PC-3 (cell line): ENCODE measurements at regions not wholly inside any gene's neighbourhood (a gene's known extent, or its start where the extent isn't known, plus 50 kb on each side); places are given as distances from the start of the nearest gene placed in this dataset.

Experiments used
- ATAC-seq: fragments of 200-7000 bp; cut with Tn5 transposase; 2 replicates; pipeline ENCODE4 v1.9.1; 2020; ENCODE audit warnings: mild to moderate bottlenecking, moderate library complexity
- BruUV-seq: library from RNA; stranded (reverse); fragments of 400-500 nt; replicated peaks from 2 replicates; lab custom pipeline; 2021; lab: Mats Ljungman, UMichigan
- CTCF ChIA-PET: fragments of 300-600 bp; sonication (Branson Sonifier 250); formaldehyde crosslinking; loops from one replicate; lab custom pipeline; 2022; ENCODE audit warnings: antibody characterized with exemption; lab: Charles Lee
- POLR2A ChIA-PET: fragments of 300-600 bp; sonication (Branson Sonifier 250); formaldehyde crosslinking; loops from one replicate; lab custom pipeline; 2022; ENCODE audit warnings: antibody characterized with exemption; ENCODE audit not compliant: unreplicated experiment; lab: Charles Lee
- DNase-seq: peaks from one replicate; pipeline ENCODE4 v3.0.0-alpha.2; 2015
- H2AFZ ChIP-seq: fragments of 300-600 bp; sonication (generic); 2 replicates; pipeline ENCODE4 v1.6.0; 2016; ENCODE audit warnings: antibody characterized with exemption, low read length
- H3F3A ChIP-seq: fragments of 300-600 bp; sonication (generic); one replicate; pipeline ENCODE4 v1.6.0; 2017; ENCODE audit warnings: antibody characterized with exemption, low read length, control low read depth, mild to moderate bottlenecking; ENCODE audit not compliant: unreplicated experiment
- H3K27ac ChIP-seq: fragments of 300-600 bp; sonication (generic); 2 replicates; pipeline ENCODE4 v1.5.1; 2016; ENCODE audit warnings: mild to moderate bottlenecking, low read length
- H3K27me3 ChIP-seq: fragments of 300-600 bp; sonication (generic); 2 replicates; pipeline ENCODE4 v1.6.1; 2016; ENCODE audit warnings: low read length, mixed read lengths
- H3K36me3 ChIP-seq: fragments of 300-600 bp; sonication (generic); 2 replicates; pipeline ENCODE4 v1.6.1; 2016; ENCODE audit warnings: low read depth, mixed run types, low read length, mixed read lengths
- H3K4me1 ChIP-seq: fragments of 300-600 bp; sonication (generic); 2 replicates; pipeline ENCODE4 v1.5.1; 2016; ENCODE audit warnings: low read length; ENCODE audit not compliant: insufficient read depth
- H3K4me2 ChIP-seq: fragments of 300-600 bp; sonication (generic); 2 replicates; pipeline ENCODE4 v1.6.0; 2016; ENCODE audit warnings: low read length
- H3K4me3 ChIP-seq: fragments of 300-600 bp; sonication (generic); 2 replicates; pipeline ENCODE4 v1.5.1; 2016; ENCODE audit warnings: mild to moderate bottlenecking, low read length, mixed read lengths
- H3K79me2 ChIP-seq: fragments of 300-600 bp; sonication (generic); 2 replicates; pipeline ENCODE4 v1.6.1; 2017; ENCODE audit warnings: low read length, mixed read lengths
- H3K9ac ChIP-seq: fragments of 300-600 bp; sonication (generic); 2 replicates; pipeline ENCODE4 v1.6.0; 2016; ENCODE audit warnings: mild to moderate bottlenecking, low read length
- H3K9me2 ChIP-seq: fragments of 300-600 bp; sonication (generic); replicated peaks from 2 replicates; pipeline ENCODE4 v1.6.1; 2016; ENCODE audit warnings: mixed run types, low read length, mixed read lengths
- H3K9me3 ChIP-seq: fragments of 300-600 bp; sonication (generic); 2 replicates; pipeline ENCODE4 v1.6.1; 2016; ENCODE audit warnings: low read length, mixed read lengths
- H4K20me1 ChIP-seq: fragments of 300-600 bp; sonication (generic); 2 replicates; pipeline ENCODE4 v1.6.1; 2016; ENCODE audit warnings: low read length, mixed read lengths
- EZH2 ChIP-seq: fragments of 300-600 bp; sonication (generic); IDR thresholded peaks from one replicate; pipeline ENCODE4 v1.6.1; 2017; ENCODE audit warnings: antibody characterized with exemption, mild to moderate bottlenecking, low read length; ENCODE audit not compliant: unreplicated experiment
- EZH2phosphoT487 ChIP-seq: fragments of 300-600 bp; sonication (generic); IDR thresholded peaks from 2 replicates; pipeline ENCODE4 v1.6.1; 2018; ENCODE audit warnings: mild to moderate bottlenecking, antibody characterized with exemption, low read length, borderline replicate concordance
- intact Hi-C: fragments of 100-400 bp; cut with micrococcal nuclease; formaldehyde crosslinking; loops from 2 replicates; pipeline ENCODE4 v1.9.0; 2023
- TF ChIP-seq, protein P1 (sequence below): fragments of 300-600 bp; sonication (generic); conservative IDR thresholded peaks from 2 replicates; pipeline ENCODE4 v1.5.1; 2017; ENCODE audit warnings: antibody characterized with exemption, low read depth, mild to moderate bottlenecking, low read length

- H3K4me1 ChIP-seq: peaks cover 28% of the 10 kb centered on the region
- no peaks in the 10 kb centered on the region for H3K9me2 ChIP-seq
- H3K9me3 ChIP-seq: no peaks in the 10 kb centered on the region
- ATAC-seq (no peak), DNase-seq (no peak)
- intact Hi-C loops: no loop called here
- BruUV-seq: no TSS peak
- no peaks in the 10 kb centered on the region for H3K79me2 ChIP-seq
- H3K4me3 ChIP-seq: no peak overlapping the region
- ChIA-PET CTCF (no interaction called here), POLR2A (no interaction called here)
- H3K27ac ChIP-seq: no peak overlapping the region
- H3K27me3 ChIP-seq: no peaks in the 10 kb centered on the region
- H3K36me3 ChIP-seq: no peaks in the 10 kb centered on the region
- H3K9ac ChIP-seq: no peak overlapping the region
- no peak overlapping the region for H2AFZ ChIP-seq
- H3F3A ChIP-seq: peaks cover 4% of the 10 kb centered on the region
- no peak for TF ChIP-seq EZH2
- TF ChIP-seq, protein P1, sequence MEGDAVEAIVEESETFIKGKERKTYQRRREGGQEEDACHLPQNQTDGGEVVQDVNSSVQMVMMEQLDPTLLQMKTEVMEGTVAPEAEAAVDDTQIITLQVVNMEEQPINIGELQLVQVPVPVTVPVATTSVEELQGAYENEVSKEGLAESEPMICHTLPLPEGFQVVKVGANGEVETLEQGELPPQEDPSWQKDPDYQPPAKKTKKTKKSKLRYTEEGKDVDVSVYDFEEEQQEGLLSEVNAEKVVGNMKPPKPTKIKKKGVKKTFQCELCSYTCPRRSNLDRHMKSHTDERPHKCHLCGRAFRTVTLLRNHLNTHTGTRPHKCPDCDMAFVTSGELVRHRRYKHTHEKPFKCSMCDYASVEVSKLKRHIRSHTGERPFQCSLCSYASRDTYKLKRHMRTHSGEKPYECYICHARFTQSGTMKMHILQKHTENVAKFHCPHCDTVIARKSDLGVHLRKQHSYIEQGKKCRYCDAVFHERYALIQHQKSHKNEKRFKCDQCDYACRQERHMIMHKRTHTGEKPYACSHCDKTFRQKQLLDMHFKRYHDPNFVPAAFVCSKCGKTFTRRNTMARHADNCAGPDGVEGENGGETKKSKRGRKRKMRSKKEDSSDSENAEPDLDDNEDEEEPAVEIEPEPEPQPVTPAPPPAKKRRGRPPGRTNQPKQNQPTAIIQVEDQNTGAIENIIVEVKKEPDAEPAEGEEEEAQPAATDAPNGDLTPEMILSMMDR: no peak
- TF ChIP-seq EZH2phosphoT487: no peak
- no peaks in the 10 kb centered on the region for H4K20me1 ChIP-seq
- H3K4me2 ChIP-seq: no peak overlapping the region
These were observed 241.7 kb upstream of the NEBL start for GRCh38 chr10:21138769-21139340.

- intact Hi-C loops: loop anchor here (1.0 to 2.0 kb wide), 5 partner anchors 38 to 134 kb away; no protein-coding TSS in a partner anchor
- DNase-seq (peak; percentile 94), ATAC-seq (peak; percentile 92)
- ChIA-PET POLR2A (interaction anchor here (0.6 to 0.8 kb wide), 3 partner anchors 25 to 39 kb away, joined by 3 to 4 read pairs (median 3); no protein-coding TSS in a partner anchor), CTCF (interaction anchor here (0.5 to 1.3 kb wide), 3 partner anchors 35 to 55 kb away, joined by 3 to 4 read pairs (median 3); no protein-coding TSS in a partner anchor)
- Histone ChIP-seq H2AFZ (peak overlapping the region; percentile 6; the same call in 1 of the 2 replicates), H3K9me3 (no peaks in the 10 kb centered on the region), H3K36me3 (no peaks in the 10 kb centered on the region), H4K20me1 (no peaks in the 10 kb centered on the region), H3K27ac (peak overlapping the region; percentile 98), H3K9ac (peak overlapping the region; percentile 83), H3K27me3 (no peaks in the 10 kb centered on the region), H3K4me1 (peaks cover 28% of the 10 kb centered on the region), H3F3A (peaks cover 4% of the 10 kb centered on the region), H3K4me2 (peak overlapping the region; percentile 85), H3K79me2 (no peaks in the 10 kb centered on the region), H3K4me3 (peak overlapping the region; percentile 56; the same call in 1 of the 2 replicates), H3K9me2 (no peaks in the 10 kb centered on the region)
- TSS peak; percentile 95 for BruUV-seq
- TF ChIP-seq EZH2phosphoT487 (no peak), EZH2 (no peak)
- TF ChIP-seq, protein P1: no peak
These were observed 238.2 kb upstream of the NEBL start for GRCh38 chr10:21135023-21135931.
